Neural progenitor cell (in vitro differentiated cells): ENCODE measurements at regions not wholly inside any gene's neighbourhood (a gene's known extent, or its start where the extent isn't known, plus 50 kb on each side); places are given as distances from the start of the nearest gene placed in this dataset.
A peak's percentile ranks its signal among the peaks of the same experiment; 100 is the strongest.

Source experiments
- DNase-seq: peaks from one replicate; pipeline ENCODE4 v3.0.0-alpha.2; 2016; ENCODE audit warnings: low spot score
- H2AFZ ChIP-seq: fragments of 200-600 bp; sonication (generic); replicated peaks from 2 replicates; pipeline ENCODE4 v1.6.1; 2016; ENCODE audit warnings: antibody characterized with exemption
- H3F3A ChIP-seq: fragments of 200-600 bp; sonication (generic); 2 replicates; pipeline ENCODE4 v1.6.1; 2016; ENCODE audit warnings: antibody characterized with exemption, low read depth
- H3K27ac ChIP-seq: fragments of 200-600 bp; sonication (generic); 2 replicates; pipeline ENCODE4 v1.5.1; 2016; ENCODE audit warnings: mild to moderate bottlenecking
- H3K27me3 ChIP-seq: fragments of 200-600 bp; sonication (generic); 2 replicates; pipeline ENCODE4 v1.6.1; 2016; ENCODE audit warnings: mild to moderate bottlenecking, moderate library complexity
- H3K36me3 ChIP-seq: fragments of 200-600 bp; sonication (generic); 2 replicates; pipeline ENCODE4 v1.5.1; 2016
- H3K4me1 ChIP-seq: fragments of 200-600 bp; sonication (generic); 2 replicates; pipeline ENCODE4 v1.6.1; 2016; ENCODE audit warnings: mixed run types
- H3K4me2 ChIP-seq: fragments of 200-600 bp; sonication (generic); 2 replicates; pipeline ENCODE4 v1.6.1; 2016
- H3K4me3 ChIP-seq: fragments of 200-600 bp; sonication (generic); 2 replicates; pipeline ENCODE4 v1.5.1; 2016
- H3K79me2 ChIP-seq: fragments of 200-600 bp; sonication (generic); 2 replicates; pipeline ENCODE4 v1.6.1; 2016; ENCODE audit warnings: low read depth
- H3K9ac ChIP-seq: fragments of 200-600 bp; sonication (generic); 2 replicates; pipeline ENCODE4 v1.6.1; 2016
- H3K9me3 ChIP-seq: fragments of 200-600 bp; sonication (generic); 2 replicates; pipeline ENCODE4 v1.5.1; 2016; ENCODE audit warnings: low read depth
- H4K20me1 ChIP-seq: fragments of 200-600 bp; sonication (generic); 2 replicates; pipeline ENCODE4 v1.6.1; 2016; ENCODE audit warnings: low read depth
- H3K27ac Mint-ChIP-seq: 3 replicates; pipeline ENCODE4 v1.8.0; 2021; ENCODE audit warnings: mixed read lengths
- H3K27me3 Mint-ChIP-seq: 2 replicates; pipeline ENCODE4 v1.8.0; 2022; ENCODE audit warnings: low read depth, mild to moderate bottlenecking, inconsistent platforms, moderate library complexity, mixed read lengths; ENCODE audit not compliant: insufficient read depth
- H3K36me3 Mint-ChIP-seq: 3 replicates; pipeline ENCODE4 v1.8.0; 2021; ENCODE audit warnings: mixed read lengths
- H3K4me1 Mint-ChIP-seq: 3 replicates; pipeline ENCODE4 v1.8.0; 2021; ENCODE audit warnings: mixed read lengths
- H3K4me3 Mint-ChIP-seq: 3 replicates; pipeline ENCODE4 v1.8.0; 2021; ENCODE audit warnings: mild to moderate bottlenecking, moderate library complexity, mixed read lengths
- H3K9me3 Mint-ChIP-seq: 3 replicates; pipeline ENCODE4 v1.8.0; 2020; ENCODE audit warnings: mixed read lengths
- EZH2 ChIP-seq: fragments of 200-600 bp; sonication (generic); IDR thresholded peaks from 2 replicates; pipeline ENCODE4 v1.6.1; 2017; ENCODE audit warnings: antibody characterized with exemption, mild to moderate bottlenecking, moderate library complexity
- EZH2phosphoT487 ChIP-seq: fragments of 200-600 bp; sonication (generic); IDR thresholded peaks from 2 replicates; pipeline ENCODE4 v1.6.1; 2017; ENCODE audit warnings: antibody characterized with exemption
- TF ChIP-seq, protein P1 (sequence below): fragments of 200-600 bp; sonication (generic); IDR thresholded peaks from 2 replicates; pipeline ENCODE4 v1.5.1; 2017; ENCODE audit warnings: antibody characterized with exemption, mild to moderate bottlenecking

DNA sequence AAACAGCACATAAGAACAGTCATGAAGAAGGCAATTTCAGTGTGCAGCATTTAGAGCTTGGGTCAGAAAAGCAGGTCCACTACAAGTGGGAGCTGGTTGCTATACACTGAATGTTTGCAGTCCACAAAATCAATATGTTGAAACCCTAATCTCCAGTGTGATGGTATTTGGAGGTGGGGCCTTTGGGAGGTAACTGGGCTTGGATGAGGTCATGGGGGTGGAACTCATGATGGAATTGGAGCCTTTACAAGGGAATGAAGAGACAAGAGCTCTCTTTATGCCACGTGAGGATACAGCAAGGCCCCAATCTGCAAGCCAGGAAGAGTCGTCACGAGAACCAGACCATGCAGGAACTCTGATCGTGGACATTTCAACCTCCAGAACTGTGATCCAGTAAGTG lies 216.7 kb upstream of the SLC35B3 start:
- H2AFZ ChIP-seq, result no peak overlapping the region
- no peak for DNase-seq
- H3K27ac Mint-ChIP-seq, result no peak overlapping the region

DNA sequence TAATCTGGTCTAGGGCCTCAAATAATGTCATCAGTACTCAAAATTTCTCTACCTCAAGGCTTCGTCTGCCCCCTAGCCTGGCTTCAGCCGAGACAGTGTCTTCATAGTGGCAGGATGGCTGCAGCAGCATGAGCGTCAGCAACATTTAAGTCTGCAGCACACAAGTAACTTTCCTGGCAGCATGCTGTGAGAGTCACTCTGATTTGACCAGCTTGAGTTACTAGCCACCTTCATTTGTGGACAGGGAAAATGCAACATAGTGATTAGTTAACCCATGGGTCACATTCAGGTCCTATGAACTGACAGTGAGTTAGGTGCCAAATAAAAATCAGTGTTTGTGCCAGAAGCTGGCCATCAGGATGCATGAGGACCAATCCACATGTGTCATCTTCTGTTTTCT lies 209.9 kb upstream of the SLC35B3 start:
- Mint-ChIP-seq H3K27me3 (peaks cover 6% of the 10 kb centered on the region), H3K4me3 (no peak overlapping the region)
- no peaks in the 10 kb centered on the region for H3F3A ChIP-seq

More for the DNA sequence above, 216.7 kb upstream of the SLC35B3 start:
- Histone ChIP-seq H3K4me2 (no peak overlapping the region), H3K36me3 (no peaks in the 10 kb centered on the region), H3K27ac (no peak overlapping the region), H3K27me3 (no peaks in the 10 kb centered on the region), H3K4me3 (no peak overlapping the region), H3K9me3 (no peaks in the 10 kb centered on the region), H3K9ac (no peak overlapping the region), H3K4me1 (no peaks in the 10 kb centered on the region), H3K79me2 (no peaks in the 10 kb centered on the region), H3F3A (no peaks in the 10 kb centered on the region), H4K20me1 (no peaks in the 10 kb centered on the region)
- H3K9me3 Mint-ChIP-seq, result no peaks in the 10 kb centered on the region
- no peak for TF ChIP-seq EZH2phosphoT487
- H3K36me3 Mint-ChIP-seq, result no peaks in the 10 kb centered on the region
- no peak overlapping the region for H3K4me3 Mint-ChIP-seq
- H3K4me1 Mint-ChIP-seq, result no peaks in the 10 kb centered on the region
- H3K27me3 Mint-ChIP-seq, result peaks cover 6% of the 10 kb centered on the region

DNA sequence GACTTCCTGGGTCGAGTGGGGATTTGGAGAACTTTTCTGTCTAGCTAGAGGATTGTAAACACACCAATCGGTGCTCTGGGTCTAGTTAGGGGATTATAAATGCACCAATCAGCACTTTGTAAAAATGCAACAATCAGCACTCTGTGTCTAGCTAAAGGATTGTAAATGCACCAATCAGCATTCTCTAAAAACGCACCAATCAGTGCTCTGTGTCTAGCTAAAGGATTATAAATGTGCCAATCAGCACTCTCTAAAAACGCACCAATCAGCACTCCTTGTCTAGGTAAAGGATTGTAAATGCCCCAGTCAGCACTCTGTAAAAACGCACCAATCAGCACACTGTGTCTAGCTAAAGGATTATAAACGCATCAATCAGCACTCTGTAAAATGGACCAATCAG lies 209.0 kb upstream of the SLC35B3 start:
- no peak overlapping the region for H3K4me2 ChIP-seq
- H3K36me3 ChIP-seq, result no peaks in the 10 kb centered on the region
- H3K9ac ChIP-seq, result no peak overlapping the region
- H3K27ac ChIP-seq, result no peak overlapping the region
- H3K4me3 ChIP-seq, result no peak overlapping the region
- H3K9me3 ChIP-seq, result no peaks in the 10 kb centered on the region
- H3K27me3 ChIP-seq, result no peaks in the 10 kb centered on the region
- H2AFZ ChIP-seq, result no peak overlapping the region
- H3K79me2 ChIP-seq, result no peaks in the 10 kb centered on the region
- peaks cover 6% of the 10 kb centered on the region for H3K4me1 Mint-ChIP-seq
- peaks cover 6% of the 10 kb centered on the region for H3K27me3 Mint-ChIP-seq
- H3K4me3 Mint-ChIP-seq, result no peak overlapping the region
- no peaks in the 10 kb centered on the region for H3F3A ChIP-seq
- TF ChIP-seq EZH2 (no peak), EZH2phosphoT487 (no peak)
- TF ChIP-seq, protein P1, sequence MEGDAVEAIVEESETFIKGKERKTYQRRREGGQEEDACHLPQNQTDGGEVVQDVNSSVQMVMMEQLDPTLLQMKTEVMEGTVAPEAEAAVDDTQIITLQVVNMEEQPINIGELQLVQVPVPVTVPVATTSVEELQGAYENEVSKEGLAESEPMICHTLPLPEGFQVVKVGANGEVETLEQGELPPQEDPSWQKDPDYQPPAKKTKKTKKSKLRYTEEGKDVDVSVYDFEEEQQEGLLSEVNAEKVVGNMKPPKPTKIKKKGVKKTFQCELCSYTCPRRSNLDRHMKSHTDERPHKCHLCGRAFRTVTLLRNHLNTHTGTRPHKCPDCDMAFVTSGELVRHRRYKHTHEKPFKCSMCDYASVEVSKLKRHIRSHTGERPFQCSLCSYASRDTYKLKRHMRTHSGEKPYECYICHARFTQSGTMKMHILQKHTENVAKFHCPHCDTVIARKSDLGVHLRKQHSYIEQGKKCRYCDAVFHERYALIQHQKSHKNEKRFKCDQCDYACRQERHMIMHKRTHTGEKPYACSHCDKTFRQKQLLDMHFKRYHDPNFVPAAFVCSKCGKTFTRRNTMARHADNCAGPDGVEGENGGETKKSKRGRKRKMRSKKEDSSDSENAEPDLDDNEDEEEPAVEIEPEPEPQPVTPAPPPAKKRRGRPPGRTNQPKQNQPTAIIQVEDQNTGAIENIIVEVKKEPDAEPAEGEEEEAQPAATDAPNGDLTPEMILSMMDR, result no peak
- peaks cover 11% of the 10 kb centered on the region for H3K4me1 ChIP-seq
- H4K20me1 ChIP-seq, result no peaks in the 10 kb centered on the region
- no peak overlapping the region for H3K27ac Mint-ChIP-seq
- peaks cover 5% of the 10 kb centered on the region for H3K9me3 Mint-ChIP-seq
- H3K36me3 Mint-ChIP-seq, result no peaks in the 10 kb centered on the region
- DNase-seq, result no peak

More for the DNA sequence above, 209.9 kb upstream of the SLC35B3 start:
- H4K20me1 ChIP-seq, result no peaks in the 10 kb centered on the region
- H3K27ac ChIP-seq, result no peak overlapping the region
- H3K27ac Mint-ChIP-seq, result no peak overlapping the region
- H3K9me3 ChIP-seq, result no peaks in the 10 kb centered on the region
- no peaks in the 10 kb centered on the region for H3K27me3 ChIP-seq
- no peaks in the 10 kb centered on the region for H3K79me2 ChIP-seq
- H3K36me3 Mint-ChIP-seq, result no peaks in the 10 kb centered on the region
- H3K9ac ChIP-seq, result no peak overlapping the region
- no peak overlapping the region for H3K4me2 ChIP-seq
- H3K4me1 Mint-ChIP-seq, result peaks cover 6% of the 10 kb centered on the region
- TF ChIP-seq EZH2phosphoT487 (no peak), EZH2 (no peak)
- TF ChIP-seq, protein P1, result no peak
- peaks cover 11% of the 10 kb centered on the region for H3K4me1 ChIP-seq
- H2AFZ ChIP-seq, result no peak overlapping the region
- no peak overlapping the region for H3K4me3 ChIP-seq
- no peaks in the 10 kb centered on the region for H3K36me3 ChIP-seq
- DNase-seq, result no peak
- H3K9me3 Mint-ChIP-seq, result peaks cover 5% of the 10 kb centered on the region

DNA sequence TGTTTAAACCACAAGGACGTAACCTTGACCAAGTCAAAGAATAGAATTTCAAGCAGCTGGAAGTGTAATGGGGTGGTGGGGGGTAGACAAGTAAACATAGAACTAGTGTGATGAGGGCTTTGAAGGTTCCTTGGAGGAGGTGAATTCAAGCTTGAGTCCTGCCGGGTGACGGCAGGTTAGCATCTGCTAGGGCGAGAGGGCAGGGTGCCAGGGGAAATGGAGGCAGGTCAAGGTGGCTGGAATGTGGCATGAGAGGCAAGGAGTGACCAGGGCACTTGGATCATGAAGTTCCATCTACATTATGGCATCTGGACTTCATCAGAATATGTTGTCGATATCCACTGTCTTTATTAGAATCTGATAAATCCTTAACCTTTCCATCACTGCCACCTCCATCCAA lies 207.5 kb upstream of the SLC35B3 start:
- Histone ChIP-seq H4K20me1 (no peaks in the 10 kb centered on the region), H3K36me3 (no peaks in the 10 kb centered on the region), H3K79me2 (no peaks in the 10 kb centered on the region), H3K4me3 (no peak overlapping the region), H3K4me1 (peaks cover 11% of the 10 kb centered on the region), H3K27me3 (no peaks in the 10 kb centered on the region), H3K4me2 (peak overlapping the region; percentile 49), H3K9ac (no peak overlapping the region), H3F3A (no peaks in the 10 kb centered on the region), H3K27ac (no peak overlapping the region), H2AFZ (no peak overlapping the region), H3K9me3 (no peaks in the 10 kb centered on the region)
- peaks cover 2% of the 10 kb centered on the region for H3K27me3 Mint-ChIP-seq
- TF ChIP-seq EZH2 (no peak), EZH2phosphoT487 (no peak)
- TF ChIP-seq, protein P1, result no peak
- no peaks in the 10 kb centered on the region for H3K36me3 Mint-ChIP-seq
- H3K27ac Mint-ChIP-seq, result no peak overlapping the region
- H3K4me3 Mint-ChIP-seq, result no peak overlapping the region
- H3K9me3 Mint-ChIP-seq, result peaks cover 5% of the 10 kb centered on the region
- no peak for DNase-seq
- peaks cover 6% of the 10 kb centered on the region for H3K4me1 Mint-ChIP-seq
